ENCODE measurements at regions not wholly inside any gene's neighbourhood (a gene's known extent, or its start where the extent isn't known, plus 50 kb on each side); places are given as distances from the start of the nearest gene placed in this dataset.

- no peak overlapping the region for H3K27ac ChIP-seq (ENCODE audit: low read depth in 2 of 2, low read length in 2 of 2)
- H3K4me3 ChIP-seq (ENCODE audit: low read length in 2 of 2) = no peak overlapping the region
- H3K27me3 ChIP-seq (ENCODE audit: control insufficient read depth in 2 of 2, insufficient read depth in 2 of 2, low read length in 2 of 2) = no peaks in the 10 kb centered on the region
- no peaks in the 10 kb centered on the region for H3K36me3 ChIP-seq (ENCODE audit: control insufficient read depth in 2 of 2, insufficient read depth in 2 of 2, low read length in 2 of 2)
- H3K9ac ChIP-seq (ENCODE audit: low read depth in 1 of 2, low read length in 2 of 2) = no peak overlapping the region
- no peaks in the 10 kb centered on the region for H3K9me3 ChIP-seq (ENCODE audit: control insufficient read depth in 2 of 2, low read length in 2 of 2)
- H3K4me1 ChIP-seq (ENCODE audit: control insufficient read depth in 2 of 2, insufficient read depth in 2 of 2, low read length in 2 of 2) = no peaks in the 10 kb centered on the region
These were observed 93.8 kb upstream of the BNC2 start for GRCh38 chr9:16964228-16964627.

GRCh38 chr9:16960084-16960483 lies 89.6 kb upstream of the BNC2 start:
- no peak overlapping the region for H3K27ac ChIP-seq (ENCODE audit: low read depth in 2 of 2, low read length in 2 of 2)
- no peak overlapping the region for H3K9ac ChIP-seq (ENCODE audit: low read depth in 1 of 2, low read length in 2 of 2)
- H3K4me3 ChIP-seq (ENCODE audit: low read length in 2 of 2) = no peak overlapping the region
- no peaks in the 10 kb centered on the region for H3K36me3 ChIP-seq (ENCODE audit: control insufficient read depth in 2 of 2, insufficient read depth in 2 of 2, low read length in 2 of 2)
- H3K4me1 ChIP-seq (ENCODE audit: control insufficient read depth in 2 of 2, insufficient read depth in 2 of 2, low read length in 2 of 2) = no peaks in the 10 kb centered on the region
- H3K9me3 ChIP-seq (ENCODE audit: control insufficient read depth in 2 of 2, low read length in 2 of 2) = no peaks in the 10 kb centered on the region
- no peaks in the 10 kb centered on the region for H3K27me3 ChIP-seq (ENCODE audit: control insufficient read depth in 2 of 2, insufficient read depth in 2 of 2, low read length in 2 of 2)

DNA sequence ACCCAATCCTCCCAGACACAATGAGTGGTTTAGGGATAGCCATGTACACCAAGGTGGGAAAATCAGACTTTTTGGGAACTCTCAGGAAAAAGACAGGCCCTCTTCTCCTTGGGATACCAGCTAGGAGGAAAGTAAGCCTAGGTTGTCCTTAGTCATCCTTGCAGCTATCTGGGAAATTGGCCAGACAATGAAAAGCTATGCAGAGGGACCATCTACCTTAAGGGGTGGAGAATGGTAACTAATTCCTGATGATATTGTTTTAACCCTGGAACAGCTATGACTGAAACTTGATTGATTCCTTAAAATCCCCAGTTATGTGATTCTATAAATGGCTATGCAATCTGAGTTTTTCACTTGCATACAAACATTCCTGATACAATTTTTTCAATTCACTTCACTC lies 88.9 kb upstream of the BNC2 start:
- Histone ChIP-seq H3K36me3 (ENCODE audit: control insufficient read depth in 2 of 2, insufficient read depth in 2 of 2, low read length in 2 of 2) (no peaks in the 10 kb centered on the region), H3K27ac (ENCODE audit: low read depth in 2 of 2, low read length in 2 of 2) (no peak overlapping the region), H3K9ac (ENCODE audit: low read depth in 1 of 2, low read length in 2 of 2) (no peak overlapping the region), H3K27me3 (ENCODE audit: control insufficient read depth in 2 of 2, insufficient read depth in 2 of 2, low read length in 2 of 2) (no peaks in the 10 kb centered on the region), H3K4me1 (ENCODE audit: control insufficient read depth in 2 of 2, insufficient read depth in 2 of 2, low read length in 2 of 2) (no peaks in the 10 kb centered on the region), H3K9me3 (ENCODE audit: control insufficient read depth in 2 of 2, low read length in 2 of 2) (no peaks in the 10 kb centered on the region), H3K4me3 (ENCODE audit: low read length in 2 of 2) (no peak overlapping the region)

GRCh38 chr9:16954040-16954439 lies 83.6 kb upstream of the BNC2 start:
- Histone ChIP-seq H3K4me3 (ENCODE audit: low read length in 2 of 2) (no peak overlapping the region), H3K9me3 (ENCODE audit: control insufficient read depth in 2 of 2, low read length in 2 of 2) (no peaks in the 10 kb centered on the region), H3K9ac (ENCODE audit: low read depth in 1 of 2, low read length in 2 of 2) (no peak overlapping the region), H3K36me3 (ENCODE audit: control insufficient read depth in 2 of 2, insufficient read depth in 2 of 2, low read length in 2 of 2) (no peaks in the 10 kb centered on the region), H3K4me1 (ENCODE audit: control insufficient read depth in 2 of 2, insufficient read depth in 2 of 2, low read length in 2 of 2) (no peaks in the 10 kb centered on the region), H3K27me3 (ENCODE audit: control insufficient read depth in 2 of 2, insufficient read depth in 2 of 2, low read length in 2 of 2) (no peaks in the 10 kb centered on the region), H3K27ac (ENCODE audit: low read depth in 2 of 2, low read length in 2 of 2) (no peak overlapping the region)

DNA sequence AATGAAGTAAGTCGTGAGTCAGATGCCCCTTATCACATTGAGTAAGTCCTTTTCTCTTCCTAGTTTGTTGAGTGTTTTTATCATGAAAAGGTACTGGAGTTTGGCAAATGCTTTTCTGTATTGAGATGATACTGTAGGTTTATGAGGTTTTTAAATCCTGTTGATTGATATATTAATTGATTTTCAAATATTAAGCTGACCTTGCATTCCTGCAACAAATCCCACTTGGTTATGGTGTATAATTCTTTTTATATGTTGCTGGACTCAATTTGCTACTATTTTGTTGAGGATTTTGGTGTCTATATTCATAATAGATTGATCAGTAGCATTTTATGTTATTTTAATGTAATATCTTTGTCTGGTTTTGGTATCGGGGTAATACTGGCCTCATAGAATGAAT lies 81.0 kb upstream of the BNC2 start:
- H3K4me3 ChIP-seq (ENCODE audit: low read length in 2 of 2) = no peak overlapping the region
- no peaks in the 10 kb centered on the region for H3K4me1 ChIP-seq (ENCODE audit: control insufficient read depth in 2 of 2, insufficient read depth in 2 of 2, low read length in 2 of 2)
- no peaks in the 10 kb centered on the region for H3K36me3 ChIP-seq (ENCODE audit: control insufficient read depth in 2 of 2, insufficient read depth in 2 of 2, low read length in 2 of 2)
- no peak overlapping the region for H3K27ac ChIP-seq (ENCODE audit: low read depth in 2 of 2, low read length in 2 of 2)
- H3K9me3 ChIP-seq (ENCODE audit: control insufficient read depth in 2 of 2, low read length in 2 of 2) = no peaks in the 10 kb centered on the region
- no peaks in the 10 kb centered on the region for H3K27me3 ChIP-seq (ENCODE audit: control insufficient read depth in 2 of 2, insufficient read depth in 2 of 2, low read length in 2 of 2)
- no peak overlapping the region for H3K9ac ChIP-seq (ENCODE audit: low read depth in 1 of 2, low read length in 2 of 2)

DNA sequence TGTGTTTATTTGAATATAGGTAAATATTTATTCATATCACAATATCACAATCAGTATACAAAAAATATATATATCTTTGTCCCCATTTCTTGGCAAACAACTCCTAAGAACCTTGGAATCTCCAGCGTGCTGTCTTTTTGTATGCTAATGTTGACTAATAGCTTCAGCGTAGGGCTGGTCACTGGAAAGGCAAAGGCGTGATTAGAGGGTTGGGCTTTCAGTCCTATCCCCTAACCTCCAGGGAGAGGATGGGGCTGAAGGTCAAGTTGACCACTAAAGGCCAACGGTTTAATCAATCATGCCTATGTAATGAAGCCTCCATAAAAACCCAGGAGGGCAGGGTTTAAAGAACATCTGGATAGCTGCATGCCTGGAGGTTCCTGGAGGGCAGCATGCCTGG lies 79.6 kb upstream of the BNC2 start:
- no peak overlapping the region for H3K27ac ChIP-seq (ENCODE audit: low read depth in 2 of 2, low read length in 2 of 2)
- no peaks in the 10 kb centered on the region for H3K27me3 ChIP-seq (ENCODE audit: control insufficient read depth in 2 of 2, insufficient read depth in 2 of 2, low read length in 2 of 2)
- H3K4me3 ChIP-seq (ENCODE audit: low read length in 2 of 2) = no peak overlapping the region
- H3K9ac ChIP-seq (ENCODE audit: low read depth in 1 of 2, low read length in 2 of 2) = no peak overlapping the region
- H3K4me1 ChIP-seq (ENCODE audit: control insufficient read depth in 2 of 2, insufficient read depth in 2 of 2, low read length in 2 of 2) = no peaks in the 10 kb centered on the region
- H3K9me3 ChIP-seq (ENCODE audit: control insufficient read depth in 2 of 2, low read length in 2 of 2) = no peaks in the 10 kb centered on the region
- no peaks in the 10 kb centered on the region for H3K36me3 ChIP-seq (ENCODE audit: control insufficient read depth in 2 of 2, insufficient read depth in 2 of 2, low read length in 2 of 2)

DNA sequence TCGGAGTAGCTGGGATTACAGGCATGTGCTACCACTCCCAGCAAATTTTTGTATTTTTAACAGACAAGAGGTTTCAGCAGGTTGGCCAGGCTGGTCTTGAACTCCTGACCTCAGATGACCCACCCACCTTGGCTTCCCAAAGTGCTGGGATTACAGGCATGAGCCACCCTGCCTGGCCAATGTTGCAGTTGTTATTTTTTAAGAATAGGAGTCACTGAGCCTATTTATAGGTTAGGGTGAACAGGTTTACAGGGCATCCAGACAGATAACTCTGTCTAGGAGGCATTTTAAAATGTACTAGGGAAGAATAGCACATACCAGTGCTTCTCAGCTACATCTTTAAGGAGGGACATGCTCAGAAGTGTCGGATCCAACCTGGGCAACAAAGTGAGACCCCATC lies 60.1 kb upstream of the BNC2 start:
- H3K27ac ChIP-seq (ENCODE audit: low read depth in 2 of 2, low read length in 2 of 2) = no peak overlapping the region
- H3K9ac ChIP-seq (ENCODE audit: low read depth in 1 of 2, low read length in 2 of 2) = no peak overlapping the region
- no peaks in the 10 kb centered on the region for H3K36me3 ChIP-seq (ENCODE audit: control insufficient read depth in 2 of 2, insufficient read depth in 2 of 2, low read length in 2 of 2)
- no peaks in the 10 kb centered on the region for H3K4me1 ChIP-seq (ENCODE audit: control insufficient read depth in 2 of 2, insufficient read depth in 2 of 2, low read length in 2 of 2)
- H3K27me3 ChIP-seq (ENCODE audit: control insufficient read depth in 2 of 2, insufficient read depth in 2 of 2, low read length in 2 of 2) = no peaks in the 10 kb centered on the region
- H3K9me3 ChIP-seq (ENCODE audit: control insufficient read depth in 2 of 2, low read length in 2 of 2) = no peaks in the 10 kb centered on the region
- H3K4me3 ChIP-seq (ENCODE audit: low read length in 2 of 2) = no peak overlapping the region

DNA sequence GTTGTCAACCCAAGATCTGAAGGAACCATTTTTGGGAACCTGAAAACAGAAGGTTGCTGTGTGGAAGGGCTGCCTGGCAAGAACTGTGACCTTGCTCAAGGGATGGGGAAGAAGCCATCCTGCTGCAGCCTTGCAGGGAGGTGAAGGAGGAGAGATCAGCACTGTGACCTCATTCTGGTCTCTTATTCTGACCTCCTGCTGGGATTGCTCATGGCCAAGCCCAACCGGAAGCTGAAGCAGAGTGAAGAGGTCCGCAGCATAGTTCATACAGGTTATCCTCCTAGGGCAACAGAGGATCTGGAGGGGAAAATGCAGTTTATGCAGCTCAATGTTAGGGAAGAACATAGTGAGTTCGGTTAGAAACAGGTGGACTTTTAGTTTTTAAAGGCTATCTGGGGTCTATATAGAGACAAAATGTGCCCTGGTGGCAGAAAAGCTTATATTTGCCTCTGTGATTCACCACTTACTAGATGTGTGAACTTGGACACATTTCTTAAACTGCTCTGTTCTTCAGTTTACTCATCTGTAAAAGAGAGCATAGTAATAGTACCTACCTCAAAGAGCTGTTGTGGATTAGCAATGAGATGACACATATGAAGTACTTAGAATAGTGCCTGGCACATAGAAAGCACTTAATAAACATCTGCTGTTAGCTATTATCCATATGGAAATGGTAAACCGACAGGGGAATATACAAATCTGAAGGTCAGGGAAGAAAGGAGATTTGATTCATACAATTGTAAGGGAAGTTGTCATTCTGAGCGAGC lies 57.9 kb upstream of the BNC2 start:
- Histone ChIP-seq H3K4me1 (ENCODE audit: control insufficient read depth in 2 of 2, insufficient read depth in 2 of 2, low read length in 2 of 2) (no peaks in the 10 kb centered on the region), H3K9me3 (ENCODE audit: control insufficient read depth in 2 of 2, low read length in 2 of 2) (no peaks in the 10 kb centered on the region), H3K27me3 (ENCODE audit: control insufficient read depth in 2 of 2, insufficient read depth in 2 of 2, low read length in 2 of 2) (no peaks in the 10 kb centered on the region), H3K4me3 (ENCODE audit: low read length in 2 of 2) (no peak overlapping the region), H3K36me3 (ENCODE audit: control insufficient read depth in 2 of 2, insufficient read depth in 2 of 2, low read length in 2 of 2) (no peaks in the 10 kb centered on the region), H3K9ac (ENCODE audit: low read depth in 1 of 2, low read length in 2 of 2) (no peak overlapping the region), H3K27ac (ENCODE audit: low read depth in 2 of 2, low read length in 2 of 2) (no peak overlapping the region)

DNA sequence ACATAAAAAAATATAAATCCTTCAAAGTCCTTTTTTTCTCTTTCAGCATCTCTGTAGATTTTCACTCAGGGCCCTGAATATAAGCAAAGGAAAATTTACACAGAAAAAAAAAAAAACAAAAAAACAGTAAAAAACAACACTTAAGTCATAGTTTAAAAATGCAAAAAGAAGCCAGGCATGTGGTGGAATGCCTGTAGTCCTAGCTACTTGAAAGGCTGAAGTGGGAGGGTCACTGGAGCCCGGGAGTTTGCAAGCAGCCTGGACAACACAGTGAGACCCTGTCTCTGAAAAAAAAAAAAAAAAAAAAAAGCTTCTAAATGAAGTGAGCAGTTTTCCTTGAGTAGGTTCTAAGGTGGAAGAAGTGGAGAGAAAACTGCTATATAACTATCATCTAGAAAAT lies 55.0 kb upstream of the BNC2 start:
- H3K9ac ChIP-seq (ENCODE audit: low read depth in 1 of 2, low read length in 2 of 2) = no peak overlapping the region
- H3K4me1 ChIP-seq (ENCODE audit: control insufficient read depth in 2 of 2, insufficient read depth in 2 of 2, low read length in 2 of 2) = no peaks in the 10 kb centered on the region
- H3K9me3 ChIP-seq (ENCODE audit: control insufficient read depth in 2 of 2, low read length in 2 of 2) = no peaks in the 10 kb centered on the region
- no peaks in the 10 kb centered on the region for H3K36me3 ChIP-seq (ENCODE audit: control insufficient read depth in 2 of 2, insufficient read depth in 2 of 2, low read length in 2 of 2)
- no peak overlapping the region for H3K4me3 ChIP-seq (ENCODE audit: low read length in 2 of 2)
- H3K27ac ChIP-seq (ENCODE audit: low read depth in 2 of 2, low read length in 2 of 2) = no peak overlapping the region
- H3K27me3 ChIP-seq (ENCODE audit: control insufficient read depth in 2 of 2, insufficient read depth in 2 of 2, low read length in 2 of 2) = no peaks in the 10 kb centered on the region

DNA sequence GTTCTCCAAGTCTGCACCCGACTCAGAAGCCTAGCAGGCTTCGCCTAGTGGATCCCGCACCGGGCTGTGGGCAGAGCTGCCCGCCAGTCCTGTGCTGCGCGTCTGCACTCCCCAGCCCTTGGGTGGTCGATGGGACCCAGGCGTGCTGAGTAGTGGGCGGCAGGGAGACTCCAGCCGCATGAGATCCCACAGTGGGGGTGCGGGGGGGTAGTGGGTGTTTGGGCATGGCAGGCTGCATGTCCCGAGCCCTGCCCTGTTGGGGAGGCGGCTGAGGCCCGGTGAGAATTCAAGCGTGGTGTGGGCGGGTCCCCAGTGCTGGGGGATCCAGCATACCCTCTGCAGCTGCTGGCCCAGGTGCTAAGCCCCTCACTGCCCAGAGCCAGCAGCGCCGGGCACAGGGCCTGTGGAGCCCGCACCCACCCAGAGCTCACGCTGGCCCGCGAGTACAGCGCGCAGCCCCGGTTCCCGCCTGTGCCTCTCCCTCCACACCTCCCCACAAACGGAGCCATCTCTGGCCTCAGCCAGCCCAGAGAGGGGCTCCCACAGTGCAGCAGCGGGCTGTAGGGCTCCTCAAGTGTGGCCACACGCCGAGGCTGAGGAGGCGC lies 53.9 kb upstream of the BNC2 start:
- Histone ChIP-seq H3K27ac (ENCODE audit: low read depth in 2 of 2, low read length in 2 of 2) (no peak overlapping the region), H3K27me3 (ENCODE audit: control insufficient read depth in 2 of 2, insufficient read depth in 2 of 2, low read length in 2 of 2) (no peaks in the 10 kb centered on the region), H3K4me1 (ENCODE audit: control insufficient read depth in 2 of 2, insufficient read depth in 2 of 2, low read length in 2 of 2) (no peaks in the 10 kb centered on the region), H3K9ac (ENCODE audit: low read depth in 1 of 2, low read length in 2 of 2) (no peak overlapping the region), H3K9me3 (ENCODE audit: control insufficient read depth in 2 of 2, low read length in 2 of 2) (no peaks in the 10 kb centered on the region), H3K4me3 (ENCODE audit: low read length in 2 of 2) (no peak overlapping the region), H3K36me3 (ENCODE audit: control insufficient read depth in 2 of 2, insufficient read depth in 2 of 2, low read length in 2 of 2) (no peaks in the 10 kb centered on the region)
